Stomach (tissue), 8 donors: ENCODE measurements at regions not wholly inside any gene's neighbourhood (a gene's known extent, or its start where the extent isn't known, plus 50 kb on each side); places are given as distances from the start of the nearest gene placed in this dataset.
A peak's percentile ranks its signal among the peaks of the same experiment; 100 is the strongest.

Experiments
- DNase-seq, 2 donors: peaks; one replicate each; pipeline versions ENCODE4 v3.0.0 to v3.0.0-alpha.2; 2013 to 2019
- H3K27ac ChIP-seq, 5 donors: fragments of 200-600 bp in 4 of 5; sonication (generic) in 4 of 5; one replicate each; pipeline ENCODE4 v1.5.1; 2013 to 2019; ENCODE audit warnings: mild to moderate bottlenecking in 1 of 5, moderate library complexity in 1 of 5
- H3K27me3 ChIP-seq, 3 donors: fragments of 200-600 bp; sonication (generic); one replicate each; pipeline ENCODE4 v1.5.1; 2017 to 2019; ENCODE audit warnings: mixed run types in 1 of 3
- H3K36me3 ChIP-seq, 4 donors: fragments of 200-600 bp; sonication (generic); 1 replicate in 3 of 4; 2 replicates in 1 of 4; pipeline ENCODE4 v1.5.1; 2016 to 2019
- H3K4me1 ChIP-seq, 4 donors: fragments of 200-600 bp; sonication (generic); one replicate each; pipeline ENCODE4 v1.5.1; 2016 to 2019
- H3K4me3 ChIP-seq, 4 donors: fragments of 200-600 bp; sonication (generic) in 3 of 4; one replicate each; pipeline ENCODE4 v1.5.1; 2016 to 2019; ENCODE audit warnings: mild to moderate bottlenecking in 1 of 4
- H3K9me3 ChIP-seq, 4 donors: fragments of 200-600 bp; sonication (generic); one replicate each; pipeline ENCODE4 v1.5.1; 2016 to 2019
- CTCF ChIP-seq, 7 experiments: fragments of 450-650 bp in 4 of 7; fragments of 200-600 bp in 3 of 7; sonication (generic) in 3 of 7; IDR thresholded peaks; one replicate each; pipeline ENCODE4 v1.5.1; 2016 to 2019; ENCODE audit warnings: antibody characterized with exemption in 7 of 7, control low read depth in 2 of 7, mild to moderate bottlenecking in 1 of 7
- EP300 ChIP-seq: sonication (generic); formaldehyde crosslinking; IDR thresholded peaks from one replicate; pipeline ENCODE4 v1.6.1; 2017; ENCODE audit warnings: antibody characterized with exemption
- POLR2A ChIP-seq, 4 donors: fragments of 450-650 bp; IDR thresholded peaks; one replicate each; pipeline ENCODE4 v1.6.1; 2016; ENCODE audit warnings: antibody characterized with exemption in 4 of 4, control low read depth in 2 of 4, mild to moderate bottlenecking in 1 of 4, moderate library complexity in 1 of 4
- POLR2AphosphoS5 ChIP-seq, 3 donors: sonication (generic); formaldehyde crosslinking; IDR thresholded peaks; one replicate each; pipeline ENCODE4 v1.6.1; 2016; ENCODE audit warnings: antibody characterized with exemption in 3 of 3
- WGBS, 5 donors: extraction: QIAGEN DNeasy Blood & Tissue Kit in 3 of 5; methylation state at CpG; one replicate each; pipeline versions ENCODE4 v1.1.5 to v1.1.7; 2013 to 2018; 5-methylcytosine and 5-hydroxymethylcytosine counted together
- intact Hi-C: fragments of 100-400 bp; cut with DNase I; formaldehyde crosslinking; loops from one replicate; pipeline ENCODE4 v1.15.1; 2023; ENCODE audit warnings: low total_unique reads
- donor health status: healthy with polysubstance abuse.
- donor health status: Bipolar disorder and iron deficiency.
- donor health status: healthy.

- Histone ChIP-seq H3K9me3 (no peaks in the 10 kb centered on the region), H3K36me3 (no peaks in the 10 kb centered on the region), H3K4me3 (no peak overlapping the region), H3K4me1 (peaks cover 0 to 2% (median 0%) of the 10 kb centered on the region in 4 donors), H3K27ac (no peak overlapping the region), H3K27me3 (no peaks in the 10 kb centered on the region)
- intact Hi-C loops = no loop called here
- DNase-seq = no peak
- TF ChIP-seq POLR2AphosphoS5 (IDR thresholded peaks at IDR 0.05) = no peak
- no peak for TF ChIP-seq POLR2A (IDR thresholded peaks at IDR 0.05)
- no peak for TF ChIP-seq CTCF (IDR thresholded peaks at IDR 0.05)
- no peak for TF ChIP-seq EP300
- 86 to 90% (median 90%) methylated on average over 5 of the region's 5 CpGs for WGBS, 5 donors
These were observed 542.5 kb downstream of the INSC start for GRCh38 chr11:15657264-15657663.

- intact Hi-C loops = no loop called here
- 86 to 93% (median 93%) methylated on average over 3 of the region's 3 CpGs for WGBS, 5 donors
- H3K4me3 ChIP-seq = no peak overlapping the region
- no peaks in the 10 kb centered on the region for H3K27me3 ChIP-seq
- peaks cover 0 to 13% (median 6%) of the 10 kb centered on the region in 4 donors for H3K4me1 ChIP-seq
- DNase-seq = no peak
- TF ChIP-seq POLR2A (IDR thresholded peaks at IDR 0.05) (no peak), POLR2AphosphoS5 (IDR thresholded peaks at IDR 0.05) (no peak), CTCF (IDR thresholded peaks at IDR 0.05) (no peak), EP300 (no peak)
- no peaks in the 10 kb centered on the region for H3K9me3 ChIP-seq
- H3K27ac ChIP-seq = no peak overlapping the region
- H3K36me3 ChIP-seq = no peaks in the 10 kb centered on the region
These were observed 545.8 kb downstream of the INSC start for GRCh38 chr11:15660496-15660895.

- Histone ChIP-seq H3K4me3 (no peak overlapping the region), H3K4me1 (peaks cover 0 to 13% (median 6%) of the 10 kb centered on the region in 4 donors), H3K27ac (no peak overlapping the region), H3K9me3 (peaks cover 0 to 4% (median 0%) of the 10 kb centered on the region in 4 donors), H3K36me3 (no peaks in the 10 kb centered on the region), H3K27me3 (no peaks in the 10 kb centered on the region)
- DNase-seq = no peak
- intact Hi-C loops = no loop called here
- 27 to 49% (median 46%) methylated on average over 1 of the region's 1 CpG for WGBS, 5 donors
- TF ChIP-seq POLR2A (IDR thresholded peaks at IDR 0.05) (no peak), POLR2AphosphoS5 (IDR thresholded peaks at IDR 0.05) (no peak), EP300 (no peak), CTCF (IDR thresholded peaks at IDR 0.05) (no peak)
These were observed 547.6 kb downstream of the INSC start for GRCh38 chr11:15662285-15662684.

- no peaks in the 10 kb centered on the region for H3K27me3 ChIP-seq
- no peak overlapping the region for H3K4me3 ChIP-seq
- H3K9me3 ChIP-seq = peaks cover 0 to 6% (median 0%) of the 10 kb centered on the region in 4 donors
- H3K36me3 ChIP-seq = no peaks in the 10 kb centered on the region
- H3K27ac ChIP-seq = peak overlapping the region in 1 of 5 donors; percentile 41
- H3K4me1 ChIP-seq = peaks cover 0 to 17% (median 6%) of the 10 kb centered on the region in 4 donors
- 31 to 45% (median 42%) methylated on average over 7 of the region's 7 CpGs for WGBS, 5 donors
- peak in 1 of 2 donors; percentile 20 for DNase-seq
- no peak for TF ChIP-seq CTCF (IDR thresholded peaks at IDR 0.05)
- TF ChIP-seq POLR2AphosphoS5 (IDR thresholded peaks at IDR 0.05) = no peak
- TF ChIP-seq POLR2A (IDR thresholded peaks at IDR 0.05) = no peak
- no peak for TF ChIP-seq EP300
- intact Hi-C loops = no loop called here
These were observed 549.1 kb downstream of the INSC start for GRCh38 chr11:15663777-15664218.
